ENCODE measurements at regions not wholly inside any gene's neighbourhood (a gene's known extent, or its start where the extent isn't known, plus 50 kb on each side); places are given as distances from the start of the nearest gene placed in this dataset.

DNA sequence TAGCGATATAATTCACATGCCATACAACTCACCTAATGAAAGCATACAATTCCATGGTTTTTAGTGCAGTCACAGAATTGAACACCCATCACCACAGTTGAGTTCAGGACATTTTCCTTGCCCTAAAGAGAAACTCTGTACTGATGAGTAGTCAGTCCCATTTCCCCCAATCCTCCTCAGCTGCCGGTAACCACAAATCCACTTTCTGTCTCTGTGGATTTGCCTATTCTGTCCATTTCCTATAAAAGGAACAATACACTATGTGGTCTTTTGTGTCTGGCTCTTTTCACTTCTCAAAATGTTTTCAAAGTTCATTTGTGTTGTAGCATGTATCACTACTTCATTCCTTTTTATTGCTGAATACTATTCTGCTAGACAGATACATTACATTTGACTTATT lies 67.9 kb upstream of the TGM3 start:
- TF ChIP-seq RAD21 (CRISPR knock-in tag; IDR thresholded peaks at IDR 0.05) (no peak), ZNF292 (CRISPR knock-in tag; IDR thresholded peaks at IDR 0.05; ENCODE audit: borderline replicate concordance, low read depth) (no peak), ZNF792 (CRISPR knock-in tag; IDR thresholded peaks at IDR 0.05) (no peak), POLR2A (IDR thresholded peaks at IDR 0.05; ENCODE audit: insufficient read depth in 1 of 2, low read depth in 2 of 2, low read length in 2 of 2) (no peak), ZNF17 (CRISPR knock-in tag; IDR thresholded peaks at IDR 0.05) (no peak), ZFP37 (CRISPR knock-in tag; IDR thresholded peaks at IDR 0.05; ENCODE audit: borderline replicate concordance) (no peak)
- TF ChIP-seq, protein P1, sequence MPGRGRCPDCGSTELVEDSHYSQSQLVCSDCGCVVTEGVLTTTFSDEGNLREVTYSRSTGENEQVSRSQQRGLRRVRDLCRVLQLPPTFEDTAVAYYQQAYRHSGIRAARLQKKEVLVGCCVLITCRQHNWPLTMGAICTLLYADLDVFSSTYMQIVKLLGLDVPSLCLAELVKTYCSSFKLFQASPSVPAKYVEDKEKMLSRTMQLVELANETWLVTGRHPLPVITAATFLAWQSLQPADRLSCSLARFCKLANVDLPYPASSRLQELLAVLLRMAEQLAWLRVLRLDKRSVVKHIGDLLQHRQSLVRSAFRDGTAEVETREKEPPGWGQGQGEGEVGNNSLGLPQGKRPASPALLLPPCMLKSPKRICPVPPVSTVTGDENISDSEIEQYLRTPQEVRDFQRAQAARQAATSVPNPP (CRISPR knock-in tag; IDR thresholded peaks at IDR 0.05), result no peak
- TF ChIP-seq, protein P2, sequence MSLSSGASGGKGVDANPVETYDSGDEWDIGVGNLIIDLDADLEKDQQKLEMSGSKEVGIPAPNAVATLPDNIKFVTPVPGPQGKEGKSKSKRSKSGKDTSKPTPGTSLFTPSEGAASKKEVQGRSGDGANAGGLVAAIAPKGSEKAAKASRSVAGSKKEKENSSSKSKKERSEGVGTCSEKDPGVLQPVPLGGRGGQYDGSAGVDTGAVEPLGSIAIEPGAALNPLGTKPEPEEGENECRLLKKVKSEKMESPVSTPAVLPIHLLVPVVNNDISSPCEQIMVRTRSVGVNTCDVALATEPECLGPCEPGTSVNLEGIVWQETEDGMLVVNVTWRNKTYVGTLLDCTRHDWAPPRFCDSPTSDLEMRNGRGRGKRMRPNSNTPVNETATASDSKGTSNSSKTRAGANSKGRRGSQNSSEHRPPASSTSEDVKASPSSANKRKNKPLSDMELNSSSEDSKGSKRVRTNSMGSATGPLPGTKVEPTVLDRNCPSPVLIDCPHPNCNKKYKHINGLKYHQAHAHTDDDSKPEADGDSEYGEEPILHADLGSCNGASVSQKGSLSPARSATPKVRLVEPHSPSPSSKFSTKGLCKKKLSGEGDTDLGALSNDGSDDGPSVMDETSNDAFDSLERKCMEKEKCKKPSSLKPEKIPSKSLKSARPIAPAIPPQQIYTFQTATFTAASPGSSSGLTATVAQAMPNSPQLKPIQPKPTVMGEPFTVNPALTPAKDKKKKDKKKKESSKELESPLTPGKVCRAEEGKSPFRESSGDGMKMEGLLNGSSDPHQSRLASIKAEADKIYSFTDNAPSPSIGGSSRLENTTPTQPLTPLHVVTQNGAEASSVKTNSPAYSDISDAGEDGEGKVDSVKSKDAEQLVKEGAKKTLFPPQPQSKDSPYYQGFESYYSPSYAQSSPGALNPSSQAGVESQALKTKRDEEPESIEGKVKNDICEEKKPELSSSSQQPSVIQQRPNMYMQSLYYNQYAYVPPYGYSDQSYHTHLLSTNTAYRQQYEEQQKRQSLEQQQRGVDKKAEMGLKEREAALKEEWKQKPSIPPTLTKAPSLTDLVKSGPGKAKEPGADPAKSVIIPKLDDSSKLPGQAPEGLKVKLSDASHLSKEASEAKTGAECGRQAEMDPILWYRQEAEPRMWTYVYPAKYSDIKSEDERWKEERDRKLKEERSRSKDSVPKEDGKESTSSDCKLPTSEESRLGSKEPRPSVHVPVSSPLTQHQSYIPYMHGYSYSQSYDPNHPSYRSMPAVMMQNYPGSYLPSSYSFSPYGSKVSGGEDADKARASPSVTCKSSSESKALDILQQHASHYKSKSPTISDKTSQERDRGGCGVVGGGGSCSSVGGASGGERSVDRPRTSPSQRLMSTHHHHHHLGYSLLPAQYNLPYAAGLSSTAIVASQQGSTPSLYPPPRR (CRISPR knock-in tag; IDR thresholded peaks at IDR 0.05; ENCODE audit: borderline replicate concordance), result no peak

Measured in HepG2 (cell line).